GM12874 (cell line): ENCODE measurements at regions not wholly inside any gene's neighbourhood (a gene's known extent, or its start where the extent isn't known, plus 50 kb on each side); places are given as distances from the start of the nearest gene placed in this dataset.

Experiments used
- CTCF ChIP-seq: IDR thresholded peaks from 2 replicates; pipeline ENCODE4 v1.5.1; 2011; ENCODE audit warnings: low read depth, mild to moderate bottlenecking, control low read depth, low read length, moderate library complexity; ENCODE audit not compliant: insufficient read depth

DNA sequence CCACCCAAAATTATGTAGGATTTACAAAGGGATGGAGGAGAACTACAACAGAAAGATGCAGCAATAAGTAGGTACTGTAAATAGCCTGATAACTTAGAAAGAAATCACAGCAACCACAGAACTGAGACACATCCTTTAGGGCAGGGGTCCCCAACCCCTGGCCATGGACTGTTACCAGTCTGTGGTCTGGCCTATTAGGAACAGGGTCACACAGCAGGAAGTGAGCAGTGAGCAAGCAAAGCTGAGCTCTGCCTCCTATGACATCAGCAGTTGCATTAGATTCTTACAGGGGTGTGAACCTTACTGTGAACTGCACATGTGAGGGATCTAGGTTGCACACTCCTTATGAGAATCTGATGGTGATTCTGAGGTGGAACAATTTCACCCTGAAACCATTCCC lies 997.6 kb downstream of the DIAPH3 start:
- no peak for TF ChIP-seq CTCF

- no peak for TF ChIP-seq CTCF
Measured at GRCh38 chr13:59172076-59172475, 991.7 kb downstream of the DIAPH3 start.

DNA sequence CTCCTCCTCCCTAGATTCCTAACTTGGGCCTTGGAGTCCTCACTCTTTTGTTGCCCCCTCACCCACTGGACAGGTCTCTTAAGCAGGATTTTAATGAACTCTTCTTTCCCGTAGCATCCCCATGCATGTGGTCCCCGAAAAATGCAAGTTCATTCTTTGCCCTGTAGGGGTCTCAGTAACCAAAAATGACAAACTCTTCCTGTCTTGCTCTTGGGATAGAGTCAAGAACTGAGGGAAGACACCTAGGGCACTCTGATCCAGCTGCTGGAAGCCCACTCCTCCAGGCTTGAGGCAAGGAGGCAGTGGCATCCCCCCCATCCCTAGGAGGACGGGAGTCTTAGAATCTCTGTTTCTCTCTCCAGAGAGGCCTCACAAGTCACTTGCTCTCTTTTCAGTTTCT lies 987.0 kb downstream of the DIAPH3 start:
- TF ChIP-seq CTCF = peak; percentile 34; the same call in 1 of the 2 replicates

DNA sequence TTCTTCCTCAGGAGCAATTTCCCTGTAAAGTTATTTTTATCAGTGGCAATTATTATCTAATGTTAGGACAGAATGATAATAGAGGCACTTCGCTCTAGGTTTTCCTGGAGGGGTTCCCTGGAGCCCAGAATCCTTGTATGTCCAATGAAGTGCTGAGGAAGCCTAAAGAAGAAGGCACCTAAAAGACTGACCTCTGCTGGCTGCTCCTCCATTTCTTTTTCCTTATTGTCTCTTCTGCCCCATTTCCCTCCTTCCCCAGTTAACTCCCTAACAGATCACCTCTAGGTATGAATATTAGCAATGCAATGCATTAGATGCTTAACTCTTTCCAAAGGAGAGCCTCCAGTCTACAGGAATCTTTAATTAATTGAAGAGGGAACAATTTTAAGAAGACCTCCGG lies 985.4 kb downstream of the DIAPH3 start:
- TF ChIP-seq CTCF = 0 out of 2 replicates have a peak, but pooled peaks have one; percentile 2

DNA sequence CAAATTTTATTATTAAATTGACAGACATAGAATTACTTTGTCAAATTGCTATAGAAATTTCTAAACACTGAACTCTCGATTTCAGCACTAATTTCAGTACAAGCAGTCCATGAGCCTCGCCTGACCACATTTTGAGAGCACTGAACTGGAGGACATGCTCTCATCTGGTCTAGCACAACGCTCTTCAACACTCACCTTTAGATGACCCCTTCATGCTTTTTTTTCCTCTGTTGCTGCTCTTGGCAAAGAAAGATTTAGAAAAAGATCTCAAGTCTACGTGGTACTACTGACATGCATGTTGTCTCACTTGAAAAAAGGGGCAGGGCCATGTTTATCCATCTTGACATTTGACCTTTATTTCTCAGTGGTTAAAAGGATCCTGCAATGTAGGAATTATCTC lies 981.5 kb downstream of the DIAPH3 start:
- no peak for TF ChIP-seq CTCF

GRCh38 chr13:59197397-59197796 lies 966.3 kb downstream of the DIAPH3 start:
- no peak for TF ChIP-seq CTCF

DNA sequence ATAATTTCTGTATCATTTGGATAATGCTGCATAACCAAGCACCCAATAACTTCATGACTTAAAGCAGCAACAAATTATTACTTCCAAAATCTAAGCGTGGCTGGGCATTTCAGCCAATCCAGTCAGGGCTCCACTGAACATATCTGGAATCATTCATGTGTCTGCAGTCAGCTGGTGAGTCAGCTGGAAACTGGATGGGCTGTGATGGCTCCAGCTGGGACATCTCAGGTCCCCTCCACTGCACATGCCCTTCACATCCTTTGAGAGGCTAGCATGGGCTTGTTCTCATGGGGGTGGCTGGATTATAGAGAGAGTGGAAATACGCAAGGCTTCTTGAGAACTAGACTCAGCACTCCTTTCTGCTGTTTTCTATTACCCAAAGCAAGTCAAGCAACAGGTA lies 961.9 kb downstream of the DIAPH3 start:
- no peak for TF ChIP-seq CTCF

DNA sequence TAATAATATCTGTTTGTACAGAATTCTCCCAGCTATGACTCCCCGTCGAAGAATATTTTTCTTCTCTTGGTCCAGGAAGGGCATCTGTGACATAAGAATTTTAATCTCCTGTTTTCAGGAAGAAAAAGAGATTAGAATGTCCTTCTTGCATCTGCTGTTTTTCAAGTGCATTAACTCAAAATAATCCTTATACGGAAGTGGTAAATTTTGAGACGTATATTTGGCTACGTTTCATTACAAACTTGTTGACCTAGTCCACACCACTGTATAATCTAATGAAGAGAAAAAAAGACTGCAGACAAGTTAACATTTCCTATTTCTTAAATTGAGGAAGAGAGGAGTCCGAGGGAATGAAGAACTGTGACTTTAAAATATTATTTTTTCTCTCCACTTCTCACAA lies 959.9 kb downstream of the DIAPH3 start:
- TF ChIP-seq CTCF = no peak
